Fibroblast of lung (primary cell): ENCODE measurements at regions not wholly inside any gene's neighbourhood (a gene's known extent, or its start where the extent isn't known, plus 50 kb on each side); places are given as distances from the start of the nearest gene placed in this dataset.

Source experiments
- DNase-seq, 2 donors: peaks; one replicate each; pipeline versions ENCODE4 v3.0.0 to v3.0.0-alpha.2; 2010; ENCODE audit warnings: low read depth in 2 of 2
- H2AFZ ChIP-seq: 2 replicates; pipeline ENCODE4 v1.5.1; 2012; ENCODE audit warnings: low read length, control low read depth, inconsistent platforms
- H3K27ac ChIP-seq: 2 replicates; pipeline ENCODE4 v1.5.1; 2011; ENCODE audit warnings: low read length, control low read depth; ENCODE audit not compliant: insufficient read depth
- H3K27me3 ChIP-seq: 2 replicates; pipeline ENCODE4 v1.5.1; 2011; ENCODE audit warnings: mild to moderate bottlenecking, low read length; ENCODE audit not compliant: control insufficient read depth, insufficient read depth
- H3K36me3 ChIP-seq: 2 replicates; pipeline ENCODE4 v1.5.1; 2011; ENCODE audit warnings: low read length; ENCODE audit not compliant: control insufficient read depth, insufficient read depth
- H3K4me1 ChIP-seq: 2 replicates; pipeline ENCODE4 v1.5.1; 2011; ENCODE audit warnings: low read length; ENCODE audit not compliant: control insufficient read depth, insufficient read depth; ENCODE audit errors: extremely low read depth
- H3K4me2 ChIP-seq: 2 replicates; pipeline ENCODE4 v1.5.1; 2011; ENCODE audit warnings: low read length, control low read depth; ENCODE audit not compliant: insufficient read depth; ENCODE audit errors: extremely low read depth
- H3K4me3 ChIP-seq, 4 experiments: fragments of 200-600 bp in 1 of 4; sonication (generic) in 1 of 4; replicated peaks in 1 of 4; 2 replicates each; pipeline ENCODE4 v1.5.1; 2011 to 2016; ENCODE audit warnings: low read length in 4 of 4, low read depth in 3 of 4, mild to moderate bottlenecking in 3 of 4, control low read depth in 2 of 4, inconsistent platforms in 1 of 4, mixed read lengths in 1 of 4; ENCODE audit not compliant: insufficient read depth in 1 of 4; ENCODE audit errors: control extremely low read depth in 1 of 4
- H3K79me2 ChIP-seq: 2 replicates; pipeline ENCODE4 v1.5.1; 2012; ENCODE audit warnings: mild to moderate bottlenecking, low read length, inconsistent platforms; ENCODE audit not compliant: control insufficient read depth, insufficient read depth
- H3K9ac ChIP-seq: 2 replicates; pipeline ENCODE4 v1.5.1; 2011; ENCODE audit warnings: mild to moderate bottlenecking, low read length, control low read depth; ENCODE audit not compliant: insufficient read depth
- H3K9me3 ChIP-seq: 2 replicates; pipeline ENCODE4 v1.5.1; 2012; ENCODE audit warnings: low read depth, low read length; ENCODE audit not compliant: control insufficient read depth, insufficient read depth
- H4K20me1 ChIP-seq: 2 replicates; pipeline ENCODE4 v1.5.1; 2011; ENCODE audit warnings: low read length; ENCODE audit not compliant: control insufficient read depth, insufficient read depth; ENCODE audit errors: extremely low read depth
- CTCF ChIP-seq, 2 donors: IDR thresholded peaks in 1 of 2; conservative IDR thresholded peaks in 1 of 2; 1 replicate in 1 of 2; 2 replicates in 1 of 2; pipeline ENCODE4 v1.5.1; 2011 to 2012; ENCODE audit warnings: low read length in 2 of 2, control low read depth in 1 of 2, inconsistent platforms in 1 of 2, low read depth in 1 of 2, mild to moderate bottlenecking in 1 of 2
- EZH2 ChIP-seq: IDR thresholded peaks from 2 replicates; pipeline ENCODE4 v1.5.1; 2012; ENCODE audit warnings: low read length, control low read depth, mild to moderate bottlenecking; ENCODE audit errors: missing control alignments

DNA sequence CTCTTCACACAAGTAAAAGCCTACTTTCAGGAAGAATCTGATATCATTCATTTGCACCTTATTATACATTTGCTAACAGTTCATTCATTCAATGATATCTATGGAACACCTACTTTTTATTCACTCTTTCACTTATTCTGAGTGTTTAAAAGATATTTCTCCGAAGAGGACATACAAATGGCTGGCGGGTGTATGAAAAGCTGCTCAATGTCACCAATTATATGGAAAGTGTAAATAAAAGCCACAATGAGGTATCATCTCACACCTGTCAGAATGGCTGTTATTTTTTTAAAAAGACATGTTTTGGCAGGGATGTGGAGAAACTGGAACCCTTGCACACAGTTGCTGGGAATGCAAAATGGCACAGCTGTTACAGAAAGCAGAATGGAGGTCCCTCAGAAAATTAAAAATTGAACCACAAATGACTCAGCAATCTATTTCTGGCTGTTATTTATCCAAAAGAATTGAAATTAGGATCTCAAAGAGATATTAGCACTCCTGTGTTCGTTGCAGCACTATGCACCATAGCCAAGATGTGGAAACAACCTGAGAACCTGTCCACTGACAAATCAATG is 127.6 kb upstream of the IRS2 start:
- Histone ChIP-seq H3K4me1 (no peaks in the 10 kb centered on the region), H3K79me2 (no peaks in the 10 kb centered on the region), H3K4me3 (no peak overlapping the region), H4K20me1 (no peaks in the 10 kb centered on the region), H3K36me3 (no peaks in the 10 kb centered on the region), H3K27ac (no peak overlapping the region), H3K9ac (no peak overlapping the region), H2AFZ (no peak overlapping the region), H3K27me3 (no peaks in the 10 kb centered on the region), H3K4me2 (no peak overlapping the region), H3K9me3 (no peaks in the 10 kb centered on the region)
- no peak for DNase-seq
- TF ChIP-seq EZH2 (no peak), CTCF (conservative IDR thresholded peaks at IDR 0.05 in 1 of 2, IDR thresholded peaks at IDR 0.05 in 1 of 2; ENCODE audit: low read depth in 1 of 2, low read length in 2 of 2) (no peak)

DNA sequence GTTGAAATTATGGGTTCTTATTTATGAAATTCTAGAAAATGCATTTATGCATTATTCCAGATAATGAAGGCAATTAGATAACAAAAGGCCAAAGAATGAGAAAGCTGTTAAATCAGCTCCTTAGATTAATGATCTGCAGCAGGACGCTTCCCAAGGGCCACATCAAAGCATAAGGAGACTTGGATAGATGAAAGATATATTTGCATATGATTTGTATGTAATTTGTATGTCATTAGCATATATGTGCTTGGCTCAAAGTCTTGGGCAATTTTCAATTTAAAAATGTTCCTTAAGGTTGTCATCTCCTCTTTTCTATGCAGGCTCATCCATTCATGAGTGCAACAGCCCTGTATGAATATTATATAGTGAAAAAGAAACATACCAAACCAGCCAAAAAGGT is 126.8 kb upstream of the IRS2 start:
- Histone ChIP-seq H4K20me1 (no peaks in the 10 kb centered on the region), H3K9me3 (no peaks in the 10 kb centered on the region), H3K27ac (no peak overlapping the region), H3K27me3 (no peaks in the 10 kb centered on the region), H3K36me3 (no peaks in the 10 kb centered on the region), H3K4me1 (no peaks in the 10 kb centered on the region), H3K79me2 (no peaks in the 10 kb centered on the region), H3K9ac (no peak overlapping the region), H3K4me3 (no peak overlapping the region), H2AFZ (no peak overlapping the region), H3K4me2 (no peak overlapping the region)
- no peak for DNase-seq
- no peak for TF ChIP-seq EZH2
- TF ChIP-seq CTCF (conservative IDR thresholded peaks at IDR 0.05 in 1 of 2, IDR thresholded peaks at IDR 0.05 in 1 of 2; ENCODE audit: low read depth in 1 of 2, low read length in 2 of 2) = no peak

GRCh38 chr13:109910194-109910593 is 123.8 kb upstream of the IRS2 start:
- Histone ChIP-seq H3K27ac (no peak overlapping the region), H2AFZ (no peak overlapping the region), H3K79me2 (no peaks in the 10 kb centered on the region), H4K20me1 (no peaks in the 10 kb centered on the region), H3K4me2 (no peak overlapping the region), H3K4me3 (no peak overlapping the region), H3K27me3 (no peaks in the 10 kb centered on the region), H3K4me1 (no peaks in the 10 kb centered on the region), H3K9me3 (no peaks in the 10 kb centered on the region), H3K9ac (no peak overlapping the region), H3K36me3 (no peaks in the 10 kb centered on the region)
- peak in 1 of 2 donors; percentile 6 for DNase-seq
- TF ChIP-seq CTCF (conservative IDR thresholded peaks at IDR 0.05 in 1 of 2, IDR thresholded peaks at IDR 0.05 in 1 of 2; ENCODE audit: low read depth in 1 of 2, low read length in 2 of 2) (no peak), EZH2 (no peak)
